GM20000 (cell line): ENCODE measurements at regions not wholly inside any gene's neighbourhood (a gene's known extent, or its start where the extent isn't known, plus 50 kb on each side); places are given as distances from the start of the nearest gene placed in this dataset.

Experiments used
- DNase-seq: peaks from one replicate; pipeline ENCODE4 v3.0.0; 2012; ENCODE audit warnings: low spot score
- CTCF ChIP-seq: IDR thresholded peaks from 2 replicates; pipeline ENCODE4 v1.5.1; 2012; ENCODE audit warnings: mild to moderate bottlenecking, control low read depth; ENCODE audit errors: extremely low read depth, missing control alignments

DNA sequence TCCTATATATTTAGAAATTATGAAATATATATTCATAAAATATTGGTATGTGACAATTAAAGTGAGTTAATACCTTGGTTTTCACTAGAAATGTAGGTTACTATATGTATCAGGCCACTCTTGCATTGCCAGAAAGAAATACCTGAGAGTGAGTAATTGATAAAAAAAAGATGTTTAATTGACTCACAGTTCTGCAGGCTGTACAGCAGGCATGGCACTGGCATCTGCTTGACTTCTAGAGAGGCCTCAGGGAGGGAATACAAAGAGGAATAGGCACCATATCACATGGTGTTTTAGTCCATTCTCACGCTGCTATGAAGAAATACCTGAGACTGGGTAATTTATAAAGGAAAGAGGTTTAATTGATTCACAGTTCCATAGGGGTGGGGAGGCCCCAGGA lies 1560.6 kb downstream of the STIM2 start:
- TF ChIP-seq CTCF = no peak
- no peak for DNase-seq

DNA sequence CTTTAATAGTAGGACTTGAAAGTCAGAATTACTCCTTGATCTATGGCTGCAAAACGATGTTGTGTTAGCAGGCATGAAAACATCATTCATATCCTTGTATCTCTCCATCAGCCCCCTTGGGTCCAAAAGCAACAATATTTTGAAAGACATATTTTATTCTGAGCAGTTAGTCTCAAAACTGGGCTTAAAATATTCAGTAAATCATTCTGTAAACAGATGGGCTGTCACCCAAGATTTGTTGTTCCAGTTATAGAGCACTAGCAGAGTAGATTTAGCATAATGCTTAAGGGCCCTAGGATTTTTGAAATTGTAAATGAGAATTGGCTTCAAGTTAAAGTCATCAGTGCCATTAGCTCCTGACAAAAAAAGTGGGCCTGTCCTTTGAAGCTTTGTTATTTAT lies 1565.6 kb downstream of the STIM2 start:
- TF ChIP-seq CTCF = no peak
- no peak for DNase-seq

DNA sequence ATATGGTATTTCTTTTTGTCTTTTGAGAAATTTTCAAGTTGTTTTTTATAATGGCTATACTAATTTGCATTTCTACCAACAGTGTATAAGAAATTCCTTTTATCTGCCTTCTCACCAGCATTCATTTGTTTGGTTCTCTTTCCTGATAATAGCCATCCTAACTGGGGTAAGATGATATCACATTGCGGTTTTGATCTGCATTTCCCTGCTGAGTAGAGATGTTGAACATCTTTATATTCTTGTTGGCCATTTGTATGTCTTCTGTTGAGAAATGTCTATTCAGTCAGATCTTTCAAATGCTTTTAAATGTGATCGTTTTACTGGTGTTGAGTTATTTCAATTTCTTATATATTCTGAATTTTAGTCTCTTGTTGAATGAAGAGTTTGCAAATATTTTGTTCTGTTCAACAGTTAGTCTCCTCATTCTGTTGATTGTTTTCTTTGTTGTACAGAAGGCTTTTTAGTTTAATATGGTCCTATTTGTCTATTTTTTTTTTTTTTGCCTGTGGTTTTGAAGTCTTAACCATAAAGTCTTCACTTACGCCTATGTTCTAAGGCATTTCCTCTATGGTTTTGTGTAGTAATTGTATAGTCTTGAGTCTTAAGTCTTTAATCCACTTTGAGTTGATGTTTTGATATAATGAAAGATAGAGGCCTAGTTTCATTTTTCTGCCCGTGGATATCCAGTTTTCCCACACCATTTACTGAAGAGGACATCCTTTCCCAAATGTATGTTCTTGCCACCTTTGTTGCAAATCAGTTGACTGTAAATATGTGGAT lies 1566.9 kb downstream of the STIM2 start:
- TF ChIP-seq CTCF = no peak
- no peak for DNase-seq

- no peak for DNase-seq
- TF ChIP-seq CTCF = no peak
These were observed 1571.8 kb downstream of the STIM2 start for GRCh38 chr4:28432348-28433025.

DNA sequence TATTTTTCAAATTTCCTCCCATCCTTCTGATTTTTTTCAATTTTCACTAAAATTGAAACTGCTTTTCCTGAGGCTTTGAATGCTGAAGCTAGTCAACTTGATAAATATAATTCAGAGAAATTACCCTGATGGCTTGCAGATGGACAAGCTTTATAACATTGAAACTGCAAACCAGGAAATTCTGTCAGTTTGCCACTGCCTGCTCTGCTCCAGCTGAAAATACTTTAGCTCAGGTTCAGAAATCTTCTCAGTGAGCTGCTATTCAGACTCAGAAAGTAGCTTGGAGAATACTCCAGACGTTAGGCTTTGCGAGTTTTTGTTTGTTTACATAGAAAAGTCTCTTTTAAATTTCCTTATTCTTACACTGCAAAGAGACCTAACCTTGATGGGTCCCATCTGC lies 1574.7 kb downstream of the STIM2 start:
- TF ChIP-seq CTCF = no peak
- no peak for DNase-seq

- no peak for TF ChIP-seq CTCF
- DNase-seq = no peak
These were observed 1575.8 kb downstream of the STIM2 start for GRCh38 chr4:28436191-28437080.

GRCh38 chr4:28443371-28443770 lies 1582.7 kb downstream of the STIM2 start:
- no peak for DNase-seq
- no peak for TF ChIP-seq CTCF
